ENCODE measurements at regions not wholly inside any gene's neighbourhood (a gene's known extent, or its start where the extent isn't known, plus 50 kb on each side); places are given as distances from the start of the nearest gene placed in this dataset.

GRCh38 chr1:234900595-234900994 lies 228.0 kb downstream of the TOMM20 start:
- Histone ChIP-seq H3K79me2 (ENCODE audit: insufficient read depth, low read length) (no peaks in the 10 kb centered on the region), H3K27ac (ENCODE audit: insufficient read length, low read depth, low read length) (no peak overlapping the region), H3K4ac (ENCODE audit: low read depth, low read length) (no peak overlapping the region), H4K5ac (ENCODE audit: insufficient read length, low read depth, low read length) (no peak overlapping the region), H3K23me2 (ENCODE audit: insufficient read length, low read depth, low read length, poor library complexity, severe bottlenecking) (no peaks in the 10 kb centered on the region), H4K20me1 (ENCODE audit: control insufficient read depth, insufficient read depth, insufficient read length) (no peaks in the 10 kb centered on the region), H2BK12ac (ENCODE audit: insufficient read length, low read depth, low read length) (no peak overlapping the region), H3K14ac (ENCODE audit: insufficient read depth, low read length) (no peak overlapping the region), H2BK20ac (ENCODE audit: low read depth, low read length, poor library complexity, severe bottlenecking) (no peak overlapping the region), H3K18ac (ENCODE audit: insufficient read length, low read depth, low read length) (no peak overlapping the region), H3K9me3 (ENCODE audit: control insufficient read depth, low read depth, low read length) (no peaks in the 10 kb centered on the region), H2BK5ac (ENCODE audit: insufficient read length, low read length) (no peak overlapping the region), H2AFZ (ENCODE audit: low read length) (no peak overlapping the region), H3K23ac (ENCODE audit: insufficient read length, low read depth, low read length) (no peak overlapping the region), H3K27me3 (ENCODE audit: insufficient read depth, low read length) (no peaks in the 10 kb centered on the region), H3K79me1 (ENCODE audit: insufficient read depth, low read depth, low read length, poor library complexity, severe bottlenecking) (no peaks in the 10 kb centered on the region), H2BK15ac (ENCODE audit: low read depth, low read length) (no peak overlapping the region), H3T11ph (ENCODE audit: low read length) (no peak overlapping the region), H4K91ac (ENCODE audit: insufficient read length, low read depth, low read length) (no peak overlapping the region), H3K56ac (ENCODE audit: insufficient read length, low read depth, low read length) (no peak overlapping the region), H2BK120ac (ENCODE audit: low read depth, low read length, poor library complexity, severe bottlenecking) (no peak overlapping the region), H2AK5ac (ENCODE audit: insufficient read length, low read length) (no peak overlapping the region), H3K4me2 (ENCODE audit: insufficient read depth, insufficient read length, low read length) (no peak overlapping the region), H4K8ac (replicated peaks; ENCODE audit: insufficient read length, low read depth, low read length) (no peak overlapping the region), H3K9ac (ENCODE audit: extremely low read depth, insufficient read length, low read length) (no peak overlapping the region), H3K4me1 (ENCODE audit: insufficient read depth, low read length) (peaks cover 4% of the 10 kb centered on the region; the same call in 1 of the 2 replicates)
- peaks cover 1% of the 10 kb centered on the region; the same call in 1 of the 2 replicates for H3K27me3 Mint-ChIP-seq (ENCODE audit: low read depth)
- H3K9me3 Mint-ChIP-seq = no peaks in the 10 kb centered on the region
- peaks cover 21 to 34% of the 10 kb centered on the region in 2 experiments for H3K4me1 Mint-ChIP-seq
- H3K4me3 Mint-ChIP-seq = no peak overlapping the region
- WGBS (ENCODE audit: extremely low coverage, insufficient read length, low lambda C conversion rate) = no CpG with 5 or more reads among the region's 3 CpGs
- no peak for TF ChIP-seq CTCF (conservative IDR thresholded peaks at IDR 0.05)
- H3K36me3 Mint-ChIP-seq (ENCODE audit: insufficient read depth in 1 of 3, low read depth in 3 of 3) = no peaks in the 10 kb centered on the region
- DNase-seq = no peak
- H3K27ac Mint-ChIP-seq = no peak overlapping the region

Measured in H9 (cell line).